CD4-positive, alpha-beta T cell treated with Interleukin-10 for 1 hour (primary cell): ENCODE measurements at regions not wholly inside any gene's neighbourhood (a gene's known extent, or its start where the extent isn't known, plus 50 kb on each side); places are given as distances from the start of the nearest gene placed in this dataset.

Source experiments
- DNase-seq: peaks from one replicate; pipeline ENCODE4 v3.0.0-alpha.2; 2020

GRCh38 chr4:43999669-44000068 is 448.9 kb downstream of the KCTD8 start:
- no peak for DNase-seq

DNA sequence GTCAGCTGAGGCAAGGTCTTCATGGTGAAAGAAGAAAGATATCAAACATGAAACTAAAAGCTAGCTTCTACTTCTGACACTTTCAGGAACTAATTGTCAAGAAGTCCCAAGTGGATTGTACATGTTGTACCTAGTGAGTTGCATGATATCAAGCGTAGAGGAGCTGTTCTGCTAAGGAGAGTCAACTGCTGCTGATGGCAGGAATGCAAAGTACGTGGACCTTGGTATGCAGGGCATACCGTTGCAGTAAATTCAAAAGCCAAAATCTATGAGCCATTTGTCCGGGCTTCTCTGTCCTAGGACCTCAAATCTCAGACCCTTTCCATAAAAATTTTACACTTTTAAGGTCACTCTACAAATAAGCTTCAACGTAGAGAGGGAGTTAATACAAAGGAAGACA is 446.2 kb downstream of the KCTD8 start:
- DNase-seq: no peak

- DNase-seq: no peak
Observed at GRCh38 chr4:44016570-44017421, 431.8 kb downstream of the KCTD8 start.

DNA sequence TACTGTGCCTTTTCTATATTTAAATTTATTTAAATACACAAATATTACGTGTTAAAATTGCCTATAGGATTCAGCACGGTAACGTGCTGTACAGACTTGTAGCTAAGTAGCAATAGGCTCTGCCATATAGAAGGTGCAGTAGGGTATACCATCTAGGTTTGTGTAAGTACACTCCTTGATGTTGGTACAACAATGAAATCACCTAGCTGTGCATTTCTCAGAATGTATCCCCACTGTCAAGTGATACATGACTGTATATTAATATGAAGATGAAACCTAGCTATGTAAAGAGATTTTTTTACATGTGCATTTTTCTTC is 431.2 kb downstream of the KCTD8 start:
- DNase-seq: no peak

DNA sequence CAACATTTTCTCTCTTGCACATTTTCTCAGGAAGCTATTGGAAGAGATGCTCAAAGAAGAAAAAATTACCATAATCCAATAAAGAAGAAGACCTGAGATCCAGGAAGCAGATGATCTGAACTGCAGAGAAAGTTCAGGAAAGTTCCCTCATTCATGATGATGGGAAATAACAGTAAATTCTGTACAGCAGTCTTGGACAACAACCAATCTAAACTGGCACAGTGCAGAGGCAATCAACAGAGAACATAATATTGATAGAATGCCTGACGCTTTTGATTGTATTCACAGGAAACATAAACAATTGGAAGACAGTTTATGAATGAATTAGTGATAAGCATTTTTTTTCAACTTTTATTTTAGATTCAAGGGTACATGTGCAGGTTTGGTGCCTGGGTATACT is 428.9 kb downstream of the KCTD8 start:
- DNase-seq: no peak

DNA sequence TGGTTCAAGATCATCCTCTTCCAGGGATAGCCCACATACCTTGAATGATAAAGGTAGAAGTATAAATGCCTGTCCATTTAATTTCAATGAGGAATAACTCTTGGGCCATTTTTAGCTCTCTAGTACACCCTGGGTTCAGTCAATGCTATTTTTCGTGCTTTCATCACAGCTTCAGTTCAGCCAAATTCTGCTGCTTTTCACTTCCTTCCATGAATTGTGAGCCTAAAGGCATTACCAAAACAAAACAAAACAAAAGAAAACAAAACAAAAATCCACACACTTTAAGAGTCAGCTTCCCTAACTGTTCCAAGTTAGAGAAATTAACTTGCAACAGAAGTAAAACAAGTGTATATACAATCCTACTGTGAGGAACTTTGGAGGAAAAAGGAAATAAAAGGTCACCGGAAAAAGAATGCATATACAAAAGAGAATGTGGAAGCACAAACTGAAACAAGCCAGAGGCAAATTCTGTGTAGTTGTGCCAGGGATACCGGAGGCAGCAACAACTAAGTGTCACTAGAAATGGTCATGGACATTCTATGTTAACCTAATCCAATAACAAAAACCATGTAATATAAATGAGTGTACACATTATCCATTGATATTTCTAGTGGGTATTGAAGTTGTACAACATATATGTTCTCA is 423.1 kb downstream of the KCTD8 start:
- DNase-seq: no peak

- DNase-seq: no peak
Observed at GRCh38 chr4:44038811-44039210, 409.8 kb downstream of the KCTD8 start.

DNA sequence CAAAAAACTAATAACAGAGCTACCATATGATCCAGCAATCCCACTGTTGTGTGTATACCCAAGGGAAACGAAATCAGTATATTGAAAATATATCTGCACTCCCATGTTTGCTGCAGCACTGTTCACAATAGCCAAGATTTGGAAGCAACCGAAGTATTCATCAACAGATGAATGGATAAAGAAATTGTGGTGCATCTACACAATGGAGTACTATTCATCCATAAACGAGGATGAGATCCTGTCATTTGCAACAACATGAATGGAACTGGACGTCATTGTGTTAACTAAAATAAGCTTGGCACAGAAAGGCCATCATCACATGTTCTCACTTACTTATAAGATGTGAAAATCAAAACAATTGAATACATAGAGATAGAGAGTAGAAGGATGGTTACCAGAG is 402.1 kb downstream of the KCTD8 start:
- DNase-seq: no peak

- DNase-seq: no peak
Observed at GRCh38 chr4:44056721-44057151, 391.9 kb downstream of the KCTD8 start.

GRCh38 chr4:44070843-44071242 is 377.8 kb downstream of the KCTD8 start:
- no peak for DNase-seq

- no peak for DNase-seq
Observed at GRCh38 chr4:44071959-44072955, 376.4 kb downstream of the KCTD8 start.

GRCh38 chr4:44086753-44087152 is 361.9 kb downstream of the KCTD8 start:
- DNase-seq: no peak

GRCh38 chr4:44093390-44093789 is 355.2 kb downstream of the KCTD8 start:
- DNase-seq: no peak

DNA sequence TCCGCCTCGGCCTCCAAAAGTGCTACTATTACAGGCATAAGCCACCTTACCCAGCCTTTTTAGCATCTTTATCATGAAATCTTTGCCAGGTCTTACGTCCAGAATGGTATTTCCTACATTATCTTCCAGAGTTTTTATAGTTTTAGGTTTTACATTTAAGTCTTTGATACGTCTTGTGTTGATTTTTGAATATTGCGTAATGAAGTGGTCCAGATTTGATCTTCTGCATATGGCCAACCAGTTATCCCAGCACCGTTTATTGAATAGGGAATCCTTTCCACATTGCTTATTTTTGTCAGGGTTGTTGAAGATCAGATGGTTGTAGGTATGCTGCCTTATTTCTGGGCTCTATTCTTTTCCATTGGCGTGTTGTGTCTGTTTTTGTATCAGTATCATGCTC is 349.6 kb downstream of the KCTD8 start:
- DNase-seq: no peak

DNA sequence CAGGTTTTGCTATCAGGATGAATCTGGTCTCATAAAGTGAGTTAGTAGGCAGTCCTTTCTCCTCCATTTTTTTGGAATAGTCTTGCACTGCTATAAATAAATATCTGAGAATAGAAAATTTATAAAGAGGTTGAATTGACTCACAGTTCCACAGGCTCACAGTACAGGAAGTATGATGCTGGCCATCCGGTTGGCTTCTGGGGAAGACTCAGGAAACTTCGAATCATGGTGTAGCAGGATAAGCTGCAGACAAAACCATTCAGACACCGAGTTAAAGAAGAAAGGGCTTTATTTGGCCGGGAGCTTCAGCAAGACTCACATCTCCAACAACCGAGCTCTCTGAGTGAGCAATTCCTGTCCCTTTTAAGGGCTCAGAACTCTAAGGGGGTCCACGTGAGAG is 348.2 kb downstream of the KCTD8 start:
- no peak for DNase-seq

- DNase-seq: no peak
Observed at GRCh38 chr4:44118971-44119680, 329.5 kb downstream of the KCTD8 start.

GRCh38 chr4:44120646-44121045 is 328.0 kb downstream of the KCTD8 start:
- no peak for DNase-seq

- DNase-seq: no peak
Observed at GRCh38 chr4:44121210-44121609, 327.4 kb downstream of the KCTD8 start.
